NCI-H526 treated with DMSO at 0.1 percent for 48 hours (cell line): ENCODE measurements at regions not wholly inside any gene's neighbourhood (a gene's known extent, or its start where the extent isn't known, plus 50 kb on each side); places are given as distances from the start of the nearest gene placed in this dataset.

Source experiments
- DNase-seq: peaks from one replicate; lab custom pipeline; 2025; lab: John Stamatoyannopoulos, UW

DNA sequence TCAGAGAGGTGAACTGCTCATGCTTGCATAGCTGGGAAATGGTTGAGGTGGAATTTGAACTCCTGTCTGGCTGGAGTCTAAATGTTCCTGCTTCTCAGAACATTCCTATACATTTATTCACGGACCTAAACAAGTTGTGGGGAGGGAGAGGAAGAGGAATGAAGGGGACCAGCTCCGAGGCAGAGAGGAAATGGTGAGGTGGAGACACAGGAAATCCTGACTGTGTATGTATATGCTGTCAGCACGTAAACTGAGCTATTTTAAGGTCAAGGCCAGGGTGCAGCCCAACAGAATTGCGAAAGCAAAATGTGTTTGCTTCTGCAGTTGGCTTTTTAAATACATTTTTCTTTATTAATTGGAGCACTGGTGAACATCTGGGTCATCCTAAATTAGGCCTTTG, 74.1 kb upstream of the POMGNT2 start:
- DNase-seq, result no peak

DNA sequence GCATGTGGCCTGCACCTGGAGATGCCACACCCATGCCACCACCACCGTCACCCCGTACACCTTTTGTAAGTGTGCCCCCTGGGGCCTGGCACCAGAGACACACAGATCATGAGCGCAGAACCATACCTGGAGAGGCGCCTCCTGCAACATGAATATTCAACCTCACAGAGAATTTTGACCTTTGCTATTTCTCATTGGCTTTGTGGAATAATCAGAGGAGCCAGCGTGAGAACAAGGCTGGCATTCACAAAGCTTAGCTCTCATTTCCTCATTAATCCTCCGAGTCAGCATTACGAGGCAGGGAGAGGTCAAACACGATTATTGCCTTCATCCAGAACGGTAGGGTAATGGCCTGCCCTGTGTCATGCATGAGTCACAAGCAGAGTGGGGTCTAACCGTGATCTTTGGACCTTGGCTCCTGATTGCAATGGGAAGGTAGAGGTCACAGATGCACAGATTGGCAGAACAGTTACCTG, 73.0 kb upstream of the POMGNT2 start:
- DNase-seq, result no peak

DNA sequence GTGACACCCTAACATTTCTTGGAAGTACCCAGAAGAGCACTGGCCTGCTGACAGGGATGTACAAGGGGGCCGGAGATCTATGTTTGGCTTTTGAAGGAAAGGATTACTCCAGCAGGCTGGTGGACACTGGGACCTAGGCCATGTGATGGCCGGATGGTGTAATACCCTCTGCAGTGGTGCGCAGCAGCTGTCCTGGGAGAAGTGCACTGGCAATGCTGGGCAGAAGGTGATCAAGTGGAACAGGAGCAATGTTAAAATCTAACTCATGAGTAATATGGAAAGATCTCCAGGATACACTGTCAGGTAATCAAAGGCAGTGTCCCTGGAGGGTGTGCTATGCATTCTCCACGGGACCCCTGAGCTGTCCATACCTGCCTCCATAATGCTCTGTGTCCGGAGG, 71.2 kb upstream of the POMGNT2 start:
- DNase-seq, result no peak

DNA sequence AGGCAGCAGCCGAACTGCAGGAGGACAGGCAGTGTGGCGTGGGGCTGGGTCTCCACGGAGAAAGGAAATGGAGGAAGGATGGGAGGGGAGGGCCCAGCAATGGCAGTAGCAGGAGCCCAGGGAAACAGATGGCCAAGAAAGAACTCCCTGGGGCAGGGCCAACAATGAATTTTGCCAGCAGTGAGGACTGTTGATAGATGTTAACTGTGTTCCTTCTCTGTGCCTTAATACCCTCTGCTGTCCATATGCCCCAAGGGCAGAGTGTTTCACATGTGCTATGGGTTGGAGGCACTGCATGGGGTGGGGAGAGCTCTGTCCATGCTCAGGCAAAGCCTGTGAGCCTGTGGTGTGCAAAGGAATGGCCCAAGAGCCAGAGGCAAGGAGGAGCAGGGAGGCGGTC, 70.8 kb upstream of the POMGNT2 start:
- DNase-seq, result no peak

DNA sequence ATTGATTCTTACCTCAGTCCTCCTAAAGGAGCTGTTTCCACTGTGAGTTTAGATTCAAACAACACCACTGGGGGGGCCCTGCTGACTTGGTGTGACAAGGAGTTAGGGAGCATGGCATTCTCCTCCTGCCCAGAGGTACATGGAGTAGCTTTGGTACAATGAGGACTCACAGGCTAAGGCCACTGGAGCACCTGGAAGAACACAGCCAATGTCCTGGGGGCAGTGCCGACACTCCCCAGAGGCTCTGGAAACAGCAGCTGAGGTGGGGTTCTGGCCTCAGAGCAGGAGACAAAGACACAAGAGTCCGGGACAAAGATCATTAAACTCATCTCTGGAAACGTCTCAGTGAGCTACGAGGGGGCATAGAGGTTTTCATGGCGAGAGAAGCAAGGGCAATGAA, 69.7 kb upstream of the POMGNT2 start:
- DNase-seq, result no peak

DNA sequence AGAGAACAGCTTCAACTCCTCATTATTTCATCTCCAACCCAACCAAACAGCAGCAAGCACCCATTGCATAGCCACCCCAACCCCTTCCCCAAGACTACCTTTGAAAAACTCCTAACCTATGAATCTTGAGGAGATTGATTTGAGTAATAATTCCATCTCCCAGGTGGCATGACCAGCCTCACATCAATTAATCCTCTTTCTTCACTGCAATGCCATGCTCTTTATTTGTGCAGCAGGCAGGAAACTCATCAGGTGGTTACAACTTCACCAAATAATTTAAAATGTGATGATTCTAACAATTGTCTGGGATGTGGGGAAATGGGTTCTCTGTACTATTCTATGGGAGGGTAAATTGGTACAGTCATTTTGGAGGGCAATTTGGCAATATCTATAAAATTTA, 68.1 kb upstream of the POMGNT2 start:
- no peak for DNase-seq

DNA sequence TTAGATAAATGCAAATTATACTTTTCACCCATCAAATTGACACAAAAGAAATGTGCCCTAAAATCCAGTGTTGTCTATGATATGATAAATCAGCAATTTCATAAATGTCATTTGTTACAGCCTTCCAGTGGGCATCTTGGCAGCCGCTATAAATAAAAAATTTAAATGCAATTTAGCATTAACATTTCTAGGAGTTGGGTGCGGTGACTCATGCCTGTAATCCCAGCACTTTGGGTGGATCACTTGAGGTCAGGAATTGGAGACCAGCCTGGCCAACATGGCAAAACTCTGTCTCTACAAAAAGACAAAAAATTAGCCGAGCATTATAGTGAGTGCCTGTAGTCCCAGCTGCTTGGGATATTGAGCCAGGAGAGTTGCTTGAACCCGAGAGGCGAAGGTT, 65.9 kb upstream of the POMGNT2 start:
- DNase-seq, result no peak

DNA sequence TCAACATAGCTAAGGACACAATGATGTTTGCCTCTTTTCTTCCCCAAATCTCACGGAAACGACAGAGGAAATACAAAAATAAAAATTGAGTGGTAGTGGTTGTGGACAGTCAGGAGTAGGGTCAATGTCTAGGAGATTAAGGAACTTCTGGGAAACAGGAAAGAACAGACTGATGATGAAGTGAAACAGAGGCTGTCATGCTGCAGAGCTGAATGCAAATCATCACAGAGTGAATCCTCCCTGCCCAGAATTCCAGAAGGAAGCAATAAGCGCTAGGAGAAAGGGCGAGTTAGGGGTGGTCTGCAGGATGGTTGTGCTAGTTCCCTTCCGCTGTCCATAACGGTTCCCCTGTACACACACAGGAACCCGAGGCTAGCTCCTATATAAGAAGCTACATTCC, 64.7 kb upstream of the POMGNT2 start:
- DNase-seq, result no peak

DNA sequence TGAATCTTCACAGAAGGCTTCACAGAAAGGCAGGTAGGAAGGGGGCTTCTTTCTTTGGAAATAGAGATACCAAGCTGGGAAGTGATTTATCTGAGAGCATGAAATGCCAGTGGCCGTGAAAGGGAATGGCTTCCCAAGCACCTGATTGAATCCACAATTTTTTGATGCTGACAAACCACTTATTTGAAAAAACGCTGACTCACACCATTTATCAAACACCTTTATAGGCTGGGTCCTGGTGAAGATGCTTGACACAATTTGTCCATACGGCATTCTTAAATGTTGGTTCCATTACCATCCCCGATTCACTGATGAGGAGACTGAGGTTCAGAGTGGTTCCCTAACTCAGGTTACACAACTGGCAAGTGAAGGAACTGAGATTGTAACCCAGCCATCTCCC, 64.1 kb upstream of the POMGNT2 start:
- DNase-seq, result no peak

DNA sequence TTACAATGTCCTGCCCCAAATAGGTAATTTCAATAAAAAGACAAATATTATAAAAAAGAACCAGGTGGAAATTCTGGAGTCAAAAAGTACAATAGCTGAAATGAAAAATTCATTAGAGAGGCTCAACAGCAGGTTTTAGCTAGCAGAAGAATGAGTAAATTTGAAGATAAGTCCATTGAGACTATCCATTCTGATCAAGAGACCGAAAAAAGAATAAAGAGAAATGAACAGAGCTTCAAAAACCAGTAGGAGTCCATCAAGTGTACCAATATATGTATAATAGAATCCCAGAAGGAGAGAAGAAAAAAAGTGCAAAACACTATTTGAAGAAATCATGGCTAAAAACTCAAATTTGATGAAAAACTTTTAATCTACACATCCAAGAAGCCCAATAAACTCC, 60.5 kb upstream of the POMGNT2 start:
- DNase-seq, result no peak

DNA sequence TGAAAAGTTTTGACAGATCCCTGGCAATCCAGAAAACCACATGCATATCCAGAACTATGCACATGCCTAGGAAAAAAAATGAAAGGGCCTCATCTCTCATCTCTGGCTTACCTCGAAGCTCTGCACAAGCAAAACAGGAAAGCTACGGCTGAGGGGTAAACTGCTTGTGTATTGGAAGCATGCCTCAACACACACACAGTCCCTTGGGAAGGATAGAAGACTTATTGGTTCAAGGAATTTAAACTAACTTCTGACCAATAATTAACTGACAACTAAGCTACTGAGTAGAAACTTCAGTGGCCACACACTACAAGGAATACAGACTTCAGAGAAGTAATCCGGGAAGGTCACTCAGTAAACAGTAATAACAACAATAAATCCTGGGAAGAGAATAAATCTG, 59.9 kb upstream of the POMGNT2 start:
- no peak for DNase-seq

DNA sequence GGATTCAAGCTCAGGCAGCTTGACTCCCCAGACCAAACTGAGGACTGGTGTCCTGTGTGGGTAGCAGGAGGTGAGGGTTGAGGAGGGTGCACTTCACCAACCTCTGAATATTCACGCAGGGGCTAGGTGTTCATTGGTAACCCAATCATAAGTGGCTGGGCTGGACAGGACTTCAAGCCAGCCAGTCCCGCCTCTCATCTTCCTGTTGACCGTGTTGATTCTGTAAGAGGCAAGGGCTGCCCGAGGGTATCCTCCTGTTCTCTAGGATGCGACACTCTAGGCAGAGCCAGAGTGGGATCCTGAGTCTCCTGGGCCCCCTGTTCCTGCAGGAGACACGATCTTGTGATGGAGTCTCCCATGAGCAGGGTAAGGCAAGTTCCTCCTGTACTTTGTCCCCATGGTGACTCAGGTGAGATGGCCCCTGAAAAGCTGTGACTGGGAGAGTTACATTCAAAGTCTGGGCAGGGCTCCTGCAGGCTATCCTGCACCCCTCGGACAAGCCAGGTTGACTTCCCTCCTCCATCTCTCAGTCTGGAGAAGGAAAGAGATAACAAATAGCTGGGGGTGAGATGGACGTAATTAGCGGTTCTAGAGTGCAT, 58.1 kb upstream of the POMGNT2 start:
- no peak for DNase-seq

DNA sequence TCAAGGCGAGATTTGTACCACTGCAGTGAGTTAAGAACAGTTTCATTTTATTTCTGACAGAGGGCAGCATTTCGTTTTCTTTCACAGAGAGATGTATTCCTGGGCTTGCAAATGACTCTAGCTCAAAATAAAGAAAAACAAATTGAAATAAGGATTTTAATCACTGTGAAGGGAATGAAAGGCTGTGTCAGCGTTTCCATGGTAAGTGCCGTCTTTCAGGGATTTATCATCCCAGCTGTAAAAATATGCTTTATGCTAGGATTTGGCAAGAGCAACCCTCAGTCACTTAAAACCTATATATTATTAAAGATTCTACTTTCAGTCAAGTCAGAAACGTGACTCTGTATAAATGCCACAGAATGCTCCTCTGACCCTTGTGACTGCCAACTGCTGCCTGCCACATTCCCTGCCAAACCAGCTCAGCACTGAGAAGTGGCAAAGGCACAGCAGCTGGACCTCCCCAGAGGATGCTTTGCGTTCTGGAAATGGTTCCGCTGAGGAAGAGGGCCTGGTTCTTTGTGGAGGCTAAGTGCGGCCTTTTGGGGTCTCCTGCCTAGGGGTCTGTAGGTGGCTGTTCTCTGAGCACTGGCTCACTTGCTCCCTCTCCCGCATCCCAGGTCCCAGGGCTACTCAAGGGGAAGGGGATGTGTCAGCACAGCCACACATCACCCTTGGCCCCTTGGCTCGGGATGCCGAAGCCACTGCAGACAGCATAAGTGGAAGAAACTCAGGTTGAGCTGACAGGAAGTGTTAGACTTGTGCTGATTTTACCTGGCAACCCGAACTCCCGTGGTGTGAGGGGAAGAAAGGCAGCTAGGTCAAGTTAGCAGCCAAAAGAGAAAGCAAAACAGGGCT, 56.6 kb upstream of the POMGNT2 start:
- no peak for DNase-seq

DNA sequence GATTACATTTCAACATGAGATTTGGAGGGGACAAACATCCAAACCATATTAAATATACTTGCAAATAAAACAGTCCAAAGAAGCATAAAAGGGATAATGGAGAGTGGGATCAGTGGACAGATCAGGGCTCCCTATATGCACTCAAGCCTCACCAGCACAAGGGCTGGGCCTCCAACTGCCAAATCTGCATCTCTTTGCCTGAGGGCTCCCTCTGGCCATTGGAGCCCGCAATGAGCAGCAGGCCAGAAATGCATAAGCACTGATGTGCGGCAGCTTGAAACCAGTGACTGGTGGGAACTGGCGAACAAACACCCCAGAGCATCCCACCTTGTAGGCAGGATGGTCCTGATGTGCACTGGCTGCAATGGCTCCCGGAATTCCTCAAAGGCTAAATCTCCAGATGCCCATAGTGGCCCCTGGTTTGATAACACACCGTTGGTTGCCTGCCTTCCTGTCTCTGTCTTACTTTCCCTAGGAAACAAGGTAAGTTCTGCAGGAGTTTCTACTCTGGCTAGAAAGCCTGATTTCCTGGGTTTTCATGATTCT, 55.9 kb upstream of the POMGNT2 start:
- no peak for DNase-seq

DNA sequence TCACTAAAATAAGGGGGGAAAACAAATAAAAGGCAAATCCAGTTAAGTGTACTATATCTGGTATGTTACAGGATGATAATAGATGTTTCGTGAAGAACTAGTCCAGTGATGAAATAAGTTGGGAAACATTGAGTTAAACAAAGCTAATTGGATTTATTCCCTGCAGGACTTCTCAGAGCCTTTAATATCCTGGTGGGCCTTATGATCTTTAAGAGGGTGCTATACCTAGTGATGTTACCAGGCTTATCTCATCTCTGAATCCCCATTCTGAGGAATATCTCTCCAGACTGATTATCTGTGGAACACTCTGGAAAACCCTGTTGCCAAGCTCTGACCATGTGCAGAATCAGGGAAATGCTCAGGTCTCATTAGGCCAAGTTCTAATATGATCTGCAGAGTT, 54.8 kb upstream of the POMGNT2 start:
- no peak for DNase-seq

DNA sequence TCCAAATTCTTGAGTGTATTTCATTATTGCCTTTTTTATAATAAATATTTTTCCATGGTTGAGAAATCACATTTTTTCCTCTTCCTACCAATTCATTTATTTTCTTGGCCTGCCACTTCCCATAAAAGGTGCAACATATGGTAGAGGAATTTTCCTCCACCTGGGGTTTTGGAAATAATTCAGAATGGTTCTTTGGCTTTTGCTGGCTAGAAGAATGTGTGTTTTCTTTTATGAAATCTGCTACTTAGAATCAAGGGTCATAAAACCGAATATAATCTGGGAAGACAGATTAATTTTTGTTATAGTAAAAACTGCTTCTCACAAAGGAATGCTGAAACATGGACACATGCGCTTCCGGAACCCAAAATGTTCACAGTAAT, 54.0 kb upstream of the POMGNT2 start:
- DNase-seq, result no peak

DNA sequence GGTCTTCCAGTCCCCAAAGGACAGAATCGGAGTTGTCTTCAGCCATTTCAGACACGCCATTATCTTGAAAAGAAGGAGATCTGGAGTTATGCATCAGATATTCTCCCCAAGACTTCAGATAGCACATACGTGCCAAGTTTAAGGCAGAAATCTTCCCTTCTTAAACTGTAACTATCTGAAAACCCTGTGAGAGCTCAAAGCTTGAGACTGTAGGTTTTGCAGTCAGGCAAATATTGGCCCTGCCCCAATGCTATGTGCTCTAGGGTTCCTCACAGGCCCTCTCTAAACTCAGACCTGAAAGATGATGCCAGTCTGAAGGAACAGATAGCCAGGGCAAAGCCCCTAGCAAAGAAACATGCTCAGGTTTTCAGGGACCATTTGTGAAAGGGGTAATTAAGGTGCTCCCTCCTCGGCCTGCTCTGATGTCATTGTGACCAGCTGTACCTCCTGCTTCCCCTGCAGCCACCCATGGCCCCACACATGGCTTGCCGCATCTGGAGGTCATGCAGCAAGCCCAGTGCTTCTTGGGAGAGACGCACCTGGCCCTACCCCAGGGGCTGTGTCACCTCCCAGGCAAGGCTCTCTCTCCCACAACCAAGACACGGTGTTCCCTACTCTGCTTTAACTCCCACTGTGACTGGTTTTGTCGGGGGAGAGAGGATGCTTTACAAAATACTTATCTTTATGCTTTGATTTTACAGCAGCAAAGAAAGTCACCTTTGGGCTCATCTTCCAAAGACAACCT, 53.4 kb upstream of the POMGNT2 start:
- no peak for DNase-seq

DNA sequence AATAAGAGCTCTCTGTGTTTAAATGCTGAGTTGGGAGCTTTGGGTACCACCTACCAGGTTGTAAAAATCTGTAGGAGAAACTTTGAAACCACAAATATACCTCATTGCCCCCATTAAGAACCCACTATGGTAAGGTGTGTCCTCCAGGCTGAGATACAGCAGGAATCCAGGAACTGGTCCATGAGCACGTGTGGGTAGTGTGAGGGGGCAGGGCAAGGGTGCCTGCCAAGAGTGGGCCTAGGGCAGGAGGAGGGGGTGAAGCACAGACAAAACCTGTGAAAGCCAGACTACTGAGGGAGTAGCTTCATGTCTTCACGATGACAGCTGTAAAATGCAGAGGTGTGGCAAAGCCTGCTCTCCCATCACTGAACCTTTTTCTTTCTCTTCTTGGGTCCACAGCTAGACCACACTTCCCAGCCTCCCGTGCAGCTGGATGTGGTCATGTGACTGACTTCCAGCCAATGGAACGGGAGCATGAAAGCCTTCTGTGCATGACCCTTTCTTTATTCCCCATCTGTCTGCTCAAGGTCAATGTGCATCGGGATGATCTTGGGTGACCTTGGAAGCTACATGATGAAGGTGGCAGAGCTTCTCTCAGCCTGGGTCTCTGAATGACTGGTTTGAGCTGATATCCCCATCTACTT, 51.1 kb upstream of the POMGNT2 start:
- DNase-seq, result no peak

DNA sequence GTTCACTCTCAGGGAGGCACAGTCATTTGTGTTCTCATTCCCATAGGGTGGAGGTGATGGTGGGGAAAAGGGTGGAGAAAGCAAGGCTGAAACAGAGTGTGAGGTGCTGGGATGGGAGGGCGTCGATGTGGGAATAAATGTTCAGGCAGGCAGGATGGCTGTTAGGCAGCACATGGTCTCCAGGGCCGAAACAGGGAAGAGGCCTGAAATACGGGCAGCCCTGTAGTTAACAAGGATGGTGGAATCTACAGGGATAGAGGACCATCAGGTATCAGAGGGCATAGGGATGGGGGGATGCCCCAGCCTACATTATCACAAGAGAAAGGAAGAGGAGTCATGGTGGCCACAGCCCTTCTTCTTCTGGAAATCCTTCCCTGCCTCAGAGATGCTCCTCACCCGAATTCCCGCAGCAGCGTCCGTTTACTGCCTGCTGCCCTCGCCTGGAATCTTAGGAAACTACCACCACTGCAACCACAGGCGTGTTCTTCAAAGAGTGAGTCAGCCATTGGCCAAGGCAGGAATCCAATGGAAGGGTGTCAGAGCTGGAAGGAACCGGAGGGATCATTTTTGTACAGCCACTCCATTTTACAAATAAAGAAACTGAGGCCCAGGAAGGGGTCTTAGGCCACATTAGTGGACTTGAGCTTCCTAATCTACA, 49.7 kb upstream of the POMGNT2 start:
- DNase-seq, result peak; percentile 27
